SU-DHL-6 (cell line): ENCODE measurements at regions not wholly inside any gene's neighbourhood (a gene's known extent, or its start where the extent isn't known, plus 50 kb on each side); places are given as distances from the start of the nearest gene placed in this dataset.
"Not testable (repeated sequence)": the region's sequence is repeated elsewhere in the genome, so short reads cannot be mapped to it uniquely, and the experiment has no call there.

Experiments used
- H2AFZ ChIP-seq: fragments of 200-600 bp; sonication (generic); 2 replicates; pipeline ENCODE4 v1.6.1; 2014; ENCODE audit warnings: low read depth, mild to moderate bottlenecking, moderate library complexity, mixed read lengths, antibody characterized with exemption, low read length; ENCODE audit not compliant: severe bottlenecking
- H3F3A ChIP-seq: fragments of 200-600 bp; shearing (Covaris generic); 2 replicates; pipeline ENCODE4 v1.6.0; 2016; ENCODE audit warnings: antibody characterized with exemption, mild to moderate bottlenecking; ENCODE audit not compliant: insufficient read depth
- H3K27ac ChIP-seq: fragments of 200-600 bp; sonication (generic); 2 replicates; pipeline ENCODE4 v1.5.1; 2016; ENCODE audit warnings: low read depth, mild to moderate bottlenecking, low read length, moderate library complexity, mixed read lengths
- H3K27me3 ChIP-seq: fragments of 200-600 bp; sonication (generic), shearing (Covaris generic); 2 replicates; pipeline ENCODE4 v1.6.0; 2014; ENCODE audit warnings: mild to moderate bottlenecking, low read length
- H3K36me3 ChIP-seq: fragments of 200-600 bp; sonication (generic); 2 replicates; pipeline ENCODE4 v1.6.1; 2014; ENCODE audit warnings: mild to moderate bottlenecking, low read length, mixed read lengths
- H3K4me2 ChIP-seq: fragments of 300-600, 200-600 bp; shearing (Covaris generic), sonication (generic); 2 replicates; pipeline ENCODE4 v1.6.0; 2014; ENCODE audit warnings: low read length, low read depth, mild to moderate bottlenecking; ENCODE audit not compliant: poor library complexity, severe bottlenecking
- H3K4me3 ChIP-seq: fragments of 200-600 bp; sonication (generic); 2 replicates; pipeline ENCODE4 v1.5.1; 2014; ENCODE audit warnings: antibody characterized with exemption, low read length, mild to moderate bottlenecking, mixed read lengths; ENCODE audit not compliant: insufficient read depth, poor library complexity, severe bottlenecking
- H3K79me2 ChIP-seq: fragments of 200-600 bp; sonication (generic); 2 replicates; pipeline ENCODE4 v1.6.1; 2014; ENCODE audit warnings: mild to moderate bottlenecking, low read length, moderate library complexity; ENCODE audit not compliant: insufficient read depth
- H3K9ac ChIP-seq: fragments of 200-600 bp; sonication (generic); 2 replicates; pipeline ENCODE4 v1.7.0; 2014; ENCODE audit warnings: mild to moderate bottlenecking, low read length
- H3K9me2 ChIP-seq: fragments of 200-600 bp; sonication (generic); replicated peaks from 2 replicates; pipeline ENCODE4 v1.6.1; 2014; ENCODE audit warnings: low read length; ENCODE audit not compliant: insufficient read depth
- H3K9me3 ChIP-seq: fragments of 200-600 bp; sonication (generic); 2 replicates; pipeline ENCODE4 v1.6.1; 2014; ENCODE audit warnings: low read length, mixed read lengths; ENCODE audit not compliant: insufficient read depth
- H4K20me1 ChIP-seq: fragments of 200-600 bp; sonication (generic); 2 replicates; pipeline ENCODE4 v1.6.1; 2014; ENCODE audit warnings: low read depth, mild to moderate bottlenecking, antibody characterized with exemption, low read length, moderate library complexity, mixed read lengths
- CTCF ChIP-seq: fragments of 200-600 bp; sonication (generic); IDR thresholded peaks from one replicate; pipeline ENCODE4 v1.5.1; 2017; ENCODE audit warnings: antibody characterized with exemption, mild to moderate bottlenecking, low read length, moderate library complexity; ENCODE audit not compliant: insufficient read depth, poor library complexity, severe bottlenecking
- EZH2phosphoT487 ChIP-seq: fragments of 200-600 bp; sonication (generic), shearing (Covaris generic); conservative IDR thresholded peaks from 2 replicates; pipeline ENCODE4 v1.6.1; 2018; ENCODE audit warnings: mild to moderate bottlenecking, antibody characterized with exemption, low read length, moderate library complexity, mixed read lengths

DNA sequence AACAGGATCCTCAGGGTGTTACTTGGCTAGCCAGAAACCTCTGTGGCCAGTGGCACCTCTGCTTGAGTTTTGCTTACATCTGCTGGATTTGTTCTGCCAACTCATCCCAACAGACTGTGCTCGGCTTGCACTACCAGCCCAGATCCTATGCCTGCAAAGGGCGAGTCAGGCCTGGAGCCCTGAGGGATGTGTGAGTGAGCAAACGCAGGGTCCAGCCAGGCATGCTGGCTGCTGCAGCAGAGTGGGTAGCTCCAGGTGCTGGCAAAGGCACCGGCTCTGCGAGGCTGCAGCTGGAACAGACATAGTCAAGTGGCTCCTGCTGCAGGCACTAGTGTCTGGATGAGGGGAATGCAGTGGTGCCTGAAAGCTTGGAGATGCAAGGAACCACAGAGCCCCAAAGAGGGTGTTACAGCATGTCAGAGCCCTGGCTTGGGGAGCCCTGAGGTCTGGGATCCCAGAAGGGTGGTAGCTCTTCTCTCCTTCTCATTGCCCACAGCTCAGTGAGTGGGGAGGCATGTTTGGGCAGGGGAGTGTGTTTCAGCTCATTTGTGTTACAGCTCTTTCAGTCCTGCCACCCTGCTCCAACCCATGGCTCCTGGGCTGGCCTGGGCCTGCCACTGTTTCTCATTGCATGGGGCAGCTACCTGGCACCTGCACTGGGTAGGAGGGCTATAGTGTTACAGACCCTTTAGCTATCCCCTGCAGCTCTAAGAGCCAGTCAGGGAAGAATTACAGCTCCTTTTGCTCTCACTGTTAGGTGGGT, 332.6 kb downstream of the TAF11L14 start:
- Histone ChIP-seq H3K36me3 (no peaks in the 10 kb centered on the region), H4K20me1 (no peaks in the 10 kb centered on the region), H3K9me3 (peaks cover 10% of the 10 kb centered on the region), H3K27ac (no peak overlapping the region), H3K79me2 (no peaks in the 10 kb centered on the region), H3K27me3 (no peaks in the 10 kb centered on the region), H3K4me3 (no peak overlapping the region), H2AFZ (no peak overlapping the region), H3K4me2 (no peak overlapping the region), H3F3A (no peaks in the 10 kb centered on the region), H3K9ac (no peak overlapping the region), H3K9me2 (no peaks in the 10 kb centered on the region)
- TF ChIP-seq EZH2phosphoT487 = no peak
- no peak for TF ChIP-seq CTCF

GRCh38 chr5:17976404-17976803, 342.1 kb downstream of the TAF11L14 start:
- Histone ChIP-seq H3F3A (no peaks in the 10 kb centered on the region), H3K27me3 (no peaks in the 10 kb centered on the region), H3K9me3 (no peaks in the 10 kb centered on the region), H3K79me2 (no peaks in the 10 kb centered on the region), H3K9ac (no peak overlapping the region), H3K4me2 (no peak overlapping the region), H3K27ac (no peak overlapping the region), H3K36me3 (no peaks in the 10 kb centered on the region), H4K20me1 (no peaks in the 10 kb centered on the region), H3K9me2 (no peaks in the 10 kb centered on the region), H3K4me3 (no peak overlapping the region), H2AFZ (no peak overlapping the region)
- no peak for TF ChIP-seq CTCF
- TF ChIP-seq EZH2phosphoT487 = no peak

GRCh38 chr5:17978954-17979353, 344.7 kb downstream of the TAF11L14 start:
- Histone ChIP-seq H3K36me3 (no peaks in the 10 kb centered on the region), H3K27ac (no peak overlapping the region), H4K20me1 (no peaks in the 10 kb centered on the region), H3K79me2 (no peaks in the 10 kb centered on the region), H3F3A (no peaks in the 10 kb centered on the region), H3K4me3 (no peak overlapping the region), H2AFZ (no peak overlapping the region), H3K4me2 (no peak overlapping the region), H3K27me3 (no peaks in the 10 kb centered on the region), H3K9ac (no peak overlapping the region), H3K9me2 (no peaks in the 10 kb centered on the region), H3K9me3 (no peaks in the 10 kb centered on the region)
- TF ChIP-seq EZH2phosphoT487 (no peak), CTCF (no peak)

DNA sequence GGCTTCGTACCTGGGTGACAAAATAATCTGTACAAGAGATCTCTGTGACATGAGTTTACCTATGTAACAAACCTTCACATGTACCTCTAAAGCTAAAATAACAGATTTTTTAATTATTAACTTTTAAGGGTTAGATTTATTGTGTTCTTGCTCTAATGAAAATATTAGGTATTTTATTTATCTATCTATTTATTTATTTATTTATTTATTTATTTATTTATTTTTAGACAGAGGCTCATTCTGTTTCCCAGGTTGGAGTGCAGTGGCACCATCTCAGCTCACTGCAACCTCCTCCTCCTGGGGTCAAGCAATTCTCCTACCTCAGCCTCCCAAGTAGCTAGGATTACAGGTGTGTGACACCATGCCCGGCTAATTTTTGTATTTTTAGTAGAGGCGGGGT, 348.4 kb downstream of the TAF11L14 start:
- H3K9me2 ChIP-seq, H3K27ac ChIP-seq, H3K36me3 ChIP-seq, H3K9me3 ChIP-seq, H3K4me3 ChIP-seq, H3K9ac ChIP-seq, H2AFZ ChIP-seq, H3K79me2 ChIP-seq, H3K4me2 ChIP-seq, H3F3A ChIP-seq, H4K20me1 ChIP-seq, H3K27me3 ChIP-seq: not testable (repeated sequence)
